SIG-M5 treated with dmso at 0.1 percent for 504 hours (cell line): ENCODE measurements at regions not wholly inside any gene's neighbourhood (a gene's known extent, or its start where the extent isn't known, plus 50 kb on each side); places are given as distances from the start of the nearest gene placed in this dataset.

Source experiments
- DNase-seq: peaks from one replicate; lab custom pipeline; 2025; ENCODE audit not compliant: unreplicated experiment; lab: John Stamatoyannopoulos, UW

DNA sequence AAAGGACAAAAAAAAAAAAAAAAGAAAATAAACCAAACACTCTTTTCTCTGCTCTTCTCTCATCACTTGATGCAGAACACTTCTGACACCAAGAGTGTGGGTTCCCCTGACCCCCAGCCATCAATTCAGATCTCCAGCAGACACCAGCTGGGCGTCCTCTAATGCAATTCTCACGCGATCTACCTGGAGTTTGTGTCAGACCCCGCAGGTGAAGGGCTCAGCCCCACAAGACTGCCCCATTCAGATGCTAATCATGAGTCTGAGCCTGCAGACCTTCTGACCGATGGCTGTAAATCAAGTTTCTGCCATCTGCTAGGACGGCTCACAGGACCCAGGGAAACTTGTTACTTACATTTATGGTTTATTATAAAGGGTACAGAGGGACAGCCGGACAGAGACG, 133.6 kb upstream of the C1orf174 start:
- DNase-seq: no peak

DNA sequence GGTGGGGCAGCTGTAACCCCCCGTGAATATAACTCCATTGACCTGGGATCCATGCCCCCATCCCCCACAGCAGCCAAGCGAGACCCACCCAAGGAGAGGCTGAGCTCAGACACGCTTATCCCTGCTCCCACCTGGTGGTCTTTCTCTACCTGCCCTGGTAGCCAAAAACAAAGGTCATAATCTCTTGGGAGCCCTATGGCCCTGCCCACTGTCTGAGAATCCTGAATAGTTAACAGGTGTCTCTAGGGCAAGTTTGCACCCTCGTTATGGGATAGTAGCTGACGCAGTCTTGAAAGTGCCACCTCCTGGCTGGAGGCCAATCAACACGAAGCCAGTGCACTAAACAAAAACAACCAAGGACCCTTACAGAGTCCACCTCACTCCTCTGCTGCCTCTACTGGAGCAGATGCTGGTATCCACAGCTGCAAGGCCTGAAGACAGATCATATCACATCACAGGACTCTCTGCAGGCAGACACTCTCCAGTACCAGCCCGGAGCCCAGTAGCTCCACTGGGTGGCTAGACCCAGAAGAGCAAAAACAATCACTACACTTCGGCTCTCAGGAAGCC, 134.3 kb upstream of the C1orf174 start:
- DNase-seq: no peak

DNA sequence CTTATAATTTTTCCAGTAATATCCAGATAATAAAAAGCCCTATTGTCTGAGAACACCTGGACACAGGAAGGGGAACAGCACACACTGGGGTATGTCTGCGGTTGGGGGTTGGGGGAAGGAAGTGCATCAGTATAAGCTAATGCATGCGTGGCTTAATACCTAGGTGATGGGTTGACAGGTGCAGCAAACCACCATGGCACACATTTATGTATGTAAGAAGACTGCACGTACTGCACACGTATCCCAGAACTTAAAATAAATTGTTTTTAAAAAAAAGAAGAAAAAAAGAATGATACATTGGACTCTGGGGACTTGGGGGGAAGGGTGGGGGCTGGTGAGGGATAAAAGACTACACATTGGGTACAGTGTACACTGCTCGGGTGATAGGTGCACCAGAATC, 144.9 kb upstream of the C1orf174 start:
- no peak for DNase-seq

DNA sequence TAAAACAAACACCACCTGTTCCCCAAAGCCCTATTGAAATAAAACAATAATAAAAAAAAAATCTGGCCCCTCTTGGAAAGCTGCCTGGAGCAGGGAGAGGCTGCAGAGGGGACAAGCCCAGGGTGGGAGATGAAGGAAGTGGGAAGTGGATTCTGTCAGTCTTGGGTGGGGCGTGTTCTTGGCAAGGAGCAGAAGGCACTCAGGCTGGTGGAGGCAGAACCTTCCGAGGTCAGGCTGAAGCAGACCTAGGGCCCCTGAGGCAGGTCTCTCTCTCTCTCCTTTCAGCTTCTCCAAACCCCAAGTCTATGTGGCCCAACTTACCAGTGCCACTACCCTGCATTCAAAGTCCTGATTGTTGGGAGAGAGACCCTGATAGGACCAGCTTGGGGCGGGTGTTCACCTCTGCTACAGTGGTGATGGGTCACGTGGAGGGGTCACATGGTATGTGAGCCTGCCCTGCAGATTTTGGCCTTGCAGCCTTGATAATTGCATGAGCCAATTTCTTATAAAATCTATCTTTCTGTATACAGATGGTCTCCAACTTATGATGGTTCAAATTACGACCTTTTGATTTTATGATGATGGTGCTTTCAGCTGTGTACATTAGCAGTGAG, 145.4 kb upstream of the C1orf174 start:
- DNase-seq: no peak

DNA sequence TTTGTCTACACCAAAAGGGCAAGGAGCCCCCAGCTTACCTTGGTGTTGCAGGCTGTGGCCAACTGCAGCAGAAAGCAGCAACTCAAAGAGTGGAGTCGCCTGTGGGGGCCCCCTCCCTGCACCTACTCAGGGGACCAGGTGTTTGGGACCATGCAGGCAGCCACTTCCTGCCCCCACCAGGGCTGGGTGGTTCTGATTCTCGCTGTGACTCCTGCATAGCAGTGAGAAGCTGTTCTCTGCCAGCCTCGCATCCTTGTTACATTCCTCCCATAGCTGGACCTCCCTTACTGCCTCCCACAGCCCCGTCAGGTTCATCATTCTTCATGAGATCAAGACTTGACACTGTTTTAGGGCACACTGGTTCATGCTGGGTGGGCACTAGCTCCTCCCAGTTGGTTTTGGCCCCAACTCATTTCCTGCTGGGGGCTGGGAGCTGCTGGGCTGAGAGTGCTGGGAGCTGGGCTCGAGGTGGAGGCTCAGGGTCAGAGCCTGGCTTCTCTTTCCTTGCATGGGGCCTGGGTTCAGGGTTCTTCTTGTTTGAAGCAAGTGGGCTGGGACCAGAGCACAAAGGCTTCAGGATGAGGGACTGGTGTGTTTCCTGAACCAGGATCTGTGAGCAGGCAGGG, 146.9 kb upstream of the C1orf174 start:
- no peak for DNase-seq

DNA sequence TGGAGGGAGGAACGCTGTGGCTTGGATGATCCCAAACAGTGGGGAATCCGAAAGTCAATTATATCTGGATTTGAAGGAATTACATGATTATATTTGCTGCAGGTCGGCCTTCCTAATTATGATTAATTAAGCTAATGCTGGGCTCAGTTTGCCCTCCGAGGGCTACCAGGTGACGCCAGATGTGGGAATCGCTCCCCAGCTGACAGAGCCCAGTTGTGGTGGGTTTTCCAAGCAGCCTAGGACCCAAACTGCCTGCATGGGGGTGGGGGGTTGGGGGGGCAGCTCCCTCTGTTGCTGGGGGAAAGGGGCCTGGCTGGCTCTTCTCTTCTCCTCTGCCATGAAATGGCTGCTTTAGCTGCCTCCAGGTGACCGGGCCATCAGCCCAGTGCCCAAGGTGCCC, 147.6 kb upstream of the C1orf174 start:
- DNase-seq: no peak

DNA sequence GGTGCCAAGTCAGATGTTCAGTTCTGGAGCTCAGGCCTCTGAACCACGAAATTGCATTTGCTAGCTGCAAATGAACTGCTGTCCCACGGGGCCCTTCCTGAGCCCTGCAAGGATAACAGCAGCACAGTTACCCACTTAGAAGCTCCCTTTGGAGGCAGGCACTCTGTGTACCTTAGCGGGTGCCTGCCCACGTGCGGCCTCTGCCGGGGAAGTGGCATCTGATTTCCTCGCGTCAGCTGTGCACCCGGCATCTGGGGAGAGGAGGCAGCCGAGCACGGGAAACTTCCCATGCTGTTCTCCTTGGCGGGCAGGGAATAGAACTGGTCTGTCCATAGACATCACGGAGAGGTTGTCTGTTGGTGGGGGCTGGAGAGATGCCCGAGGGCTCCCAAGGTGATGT, 148.0 kb upstream of the C1orf174 start:
- DNase-seq: no peak

DNA sequence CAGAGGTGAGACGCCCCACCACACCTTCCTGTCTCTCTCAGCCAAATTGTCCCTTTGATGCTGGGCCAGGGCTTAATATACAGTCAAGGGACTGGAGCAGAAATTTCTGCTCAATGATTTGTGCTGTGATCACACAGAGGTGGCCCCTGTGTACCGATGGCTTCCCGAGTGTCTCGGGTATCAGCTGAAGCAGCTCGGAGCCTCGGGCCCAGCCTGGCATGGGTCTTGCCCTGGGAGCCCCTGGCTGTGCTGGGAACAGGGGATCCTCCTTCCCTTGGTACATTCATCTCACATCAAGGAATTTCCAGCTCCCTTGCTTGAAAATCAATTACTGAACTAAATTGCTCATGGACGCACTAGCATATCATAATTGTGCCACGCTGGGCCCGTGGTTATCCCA, 148.8 kb upstream of the C1orf174 start:
- no peak for DNase-seq

DNA sequence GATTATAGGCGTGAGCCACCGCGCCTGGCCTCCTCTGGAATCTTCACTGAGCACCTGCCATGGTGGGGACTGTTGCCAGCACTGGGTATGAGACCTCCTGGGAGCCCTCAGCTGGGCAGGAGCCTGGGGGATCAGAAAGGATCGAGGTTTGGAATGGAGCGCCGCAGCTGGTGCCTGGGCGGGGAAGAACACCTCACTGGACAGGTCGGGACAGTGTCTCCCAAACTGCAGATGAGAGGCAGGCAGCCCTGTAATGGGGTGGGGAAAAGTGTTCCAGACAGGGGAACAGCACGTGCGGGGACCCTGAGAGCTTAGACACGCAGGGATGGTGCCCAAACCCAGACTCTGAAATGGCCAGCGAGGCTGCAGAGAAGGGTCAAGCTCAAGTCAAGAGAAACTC, 150.9 kb upstream of the C1orf174 start:
- DNase-seq: no peak

DNA sequence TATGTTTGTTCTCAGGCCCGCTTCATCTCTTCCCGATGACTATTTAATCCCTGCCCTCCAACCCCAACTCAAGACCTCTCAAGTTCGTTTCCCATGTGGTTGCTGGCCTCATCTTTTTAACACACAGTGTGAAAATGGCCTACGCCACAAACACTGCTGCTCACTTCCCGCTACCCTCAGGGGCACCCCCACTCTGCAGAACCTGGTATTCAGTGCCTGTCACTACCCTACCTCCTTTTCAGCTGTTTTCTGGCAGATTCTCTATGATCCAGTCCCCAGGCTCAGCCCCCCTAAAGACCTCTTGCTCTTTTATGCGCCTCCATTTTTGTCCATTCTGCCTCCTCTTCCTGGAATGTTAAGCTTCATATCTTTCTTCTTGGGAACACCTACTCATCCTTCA, 152.6 kb upstream of the C1orf174 start:
- no peak for DNase-seq

DNA sequence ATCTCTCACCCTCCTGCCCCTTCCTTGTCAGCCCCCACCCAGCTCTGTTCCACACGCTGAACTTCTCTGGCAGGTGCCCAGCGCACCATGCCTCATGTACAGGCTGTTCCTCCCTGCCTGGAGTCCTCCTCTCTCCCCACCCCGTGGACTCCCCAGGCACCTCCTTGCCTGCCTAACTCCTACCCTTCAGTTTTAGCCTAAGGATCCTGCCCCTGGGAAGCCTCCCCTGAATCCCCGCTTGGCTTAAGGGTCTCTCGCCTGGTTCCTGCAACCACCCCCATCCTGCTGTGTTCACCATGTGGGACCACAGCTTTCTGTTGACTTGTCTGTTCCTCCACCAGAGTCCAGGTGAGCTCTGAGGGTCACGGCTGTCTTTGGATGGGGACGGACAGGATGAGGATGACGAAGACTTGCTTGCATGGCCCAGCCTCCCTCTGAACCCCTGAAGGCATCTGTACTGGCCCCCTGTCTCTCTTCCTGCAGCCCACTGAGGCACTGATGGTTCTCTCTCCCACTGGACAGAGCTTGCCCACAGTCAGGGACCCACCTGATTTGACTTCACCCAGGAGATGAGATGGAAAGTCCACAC, 153.2 kb upstream of the C1orf174 start:
- no peak for DNase-seq

DNA sequence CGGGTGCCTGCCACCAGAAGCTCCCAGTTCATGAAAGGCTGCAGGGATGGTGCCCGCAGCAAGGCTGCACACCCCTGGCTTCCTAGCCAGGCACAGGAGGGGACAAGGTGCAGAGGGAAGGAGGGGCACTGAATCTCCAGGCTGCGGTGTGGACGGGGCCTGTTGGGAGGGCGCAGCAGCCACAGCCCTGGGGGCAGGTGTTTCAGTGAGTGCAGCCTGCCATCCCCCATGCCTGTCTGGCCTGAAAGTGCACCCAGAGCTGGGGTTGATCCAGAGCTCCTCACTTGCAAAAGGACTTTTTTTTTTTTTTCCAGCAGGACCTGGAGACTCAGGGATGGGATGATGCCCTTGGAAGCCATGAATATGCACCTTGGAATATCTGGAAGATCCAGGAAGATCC, 153.7 kb upstream of the C1orf174 start:
- DNase-seq: no peak

DNA sequence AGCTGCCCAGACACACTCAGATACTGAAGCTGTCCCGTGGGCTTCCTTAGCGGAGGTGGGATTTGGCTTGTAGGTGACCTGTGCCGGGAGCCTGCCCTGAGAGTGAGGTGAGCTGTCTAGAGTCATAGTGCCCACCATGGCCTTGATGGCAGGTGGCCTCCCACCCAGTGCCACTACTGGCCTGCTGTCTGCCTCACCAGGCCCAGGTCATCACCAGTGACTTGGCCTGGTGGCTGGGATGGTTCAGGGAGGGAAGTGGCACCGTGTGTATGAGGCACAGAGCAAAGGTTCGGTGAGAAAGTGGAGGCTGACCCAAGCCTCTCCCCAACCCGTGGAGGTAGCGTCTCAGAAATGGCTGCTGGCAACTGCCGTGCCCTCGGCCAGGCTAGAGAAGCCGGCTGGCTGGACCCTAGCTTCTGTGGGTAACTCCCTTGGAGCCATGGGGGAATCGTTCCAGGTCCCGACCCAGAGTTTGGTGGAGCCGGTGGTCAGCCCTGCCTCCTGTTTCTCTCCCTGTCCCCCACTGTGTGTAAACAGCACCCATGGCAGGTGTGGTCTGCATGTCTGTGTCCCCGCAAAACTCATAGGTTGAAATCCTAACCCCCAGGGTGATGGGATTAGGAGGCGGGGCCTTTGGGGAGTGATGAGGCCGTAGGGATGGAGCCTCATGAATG, 155.4 kb upstream of the C1orf174 start:
- no peak for DNase-seq

DNA sequence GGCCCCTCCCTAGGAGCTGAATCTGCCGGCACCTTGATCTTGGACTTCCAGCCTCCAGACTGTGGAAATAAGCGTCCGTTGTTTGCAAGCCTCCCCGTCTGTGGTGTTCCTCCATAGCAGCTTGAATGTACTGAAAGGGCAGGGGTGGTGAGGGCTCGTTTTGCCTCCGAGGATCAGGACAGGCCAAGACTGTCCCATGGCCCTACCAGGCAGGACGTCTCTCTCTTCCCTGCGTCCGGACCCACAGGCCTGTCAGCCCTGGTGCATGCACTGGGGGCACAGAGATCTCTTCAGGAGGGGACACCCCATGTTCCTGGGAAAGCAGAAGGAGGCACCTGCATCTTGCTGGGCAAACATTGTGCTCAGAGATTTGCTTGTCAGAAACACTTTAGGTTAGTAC, 156.3 kb upstream of the C1orf174 start:
- DNase-seq: no peak

DNA sequence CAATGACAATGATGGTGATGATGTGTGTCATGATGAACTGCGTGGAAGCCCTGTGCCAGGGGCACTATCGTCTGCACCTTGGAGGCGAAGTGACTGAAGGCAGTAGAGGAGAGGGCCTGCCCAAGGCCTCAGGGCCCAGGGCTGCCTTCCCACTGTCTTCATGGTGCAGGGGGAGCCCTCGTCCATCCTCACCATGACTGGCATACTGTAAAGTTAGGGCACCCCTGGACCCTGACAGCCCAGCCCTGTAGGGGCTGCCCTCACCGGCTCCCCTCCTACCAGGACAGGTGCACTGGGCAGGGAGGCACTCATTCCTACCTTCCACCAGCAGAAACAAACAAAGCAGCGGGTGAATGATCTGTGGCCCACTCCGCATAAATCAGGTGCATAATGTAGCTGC, 156.9 kb upstream of the C1orf174 start:
- DNase-seq: no peak

DNA sequence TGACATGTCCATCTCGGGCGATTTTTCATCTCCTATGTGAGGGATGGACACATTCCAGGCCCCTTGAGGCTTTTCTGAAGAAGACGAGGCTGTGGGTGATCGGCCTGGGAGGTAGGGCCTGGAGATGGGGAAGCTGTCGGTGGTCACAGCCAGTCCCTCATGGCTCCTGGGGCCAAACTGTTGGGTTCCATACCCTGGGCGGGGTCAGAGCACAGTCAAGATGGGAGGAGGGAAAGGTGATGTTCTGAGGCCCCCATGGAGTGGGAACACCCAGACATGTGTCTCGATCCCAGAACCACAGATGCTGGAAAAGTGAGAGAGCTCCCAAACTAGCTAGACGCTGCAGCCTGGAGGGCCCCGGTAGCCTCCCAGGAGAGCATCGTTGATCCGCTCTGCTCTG, 157.5 kb upstream of the C1orf174 start:
- DNase-seq: no peak

DNA sequence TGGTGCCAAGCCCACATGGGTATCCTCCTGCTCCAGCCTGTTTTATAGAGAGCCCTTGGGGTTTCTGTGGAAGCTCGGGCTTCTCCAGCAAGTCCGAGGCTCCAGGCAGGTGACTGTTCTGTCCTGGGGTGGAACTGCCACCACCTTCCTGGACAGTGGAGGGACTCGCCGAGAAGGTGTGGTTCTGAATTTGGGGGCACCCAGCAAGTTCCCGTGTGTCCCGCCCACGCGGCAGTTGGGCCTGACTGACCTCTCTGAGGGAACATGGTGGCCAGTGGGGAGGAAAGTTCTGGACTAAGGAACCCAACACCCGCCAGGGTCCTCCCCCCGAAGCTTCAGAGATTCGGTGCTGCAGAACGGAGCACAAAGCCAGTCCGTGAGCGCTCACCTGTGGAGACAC, 158.1 kb upstream of the C1orf174 start:
- no peak for DNase-seq

DNA sequence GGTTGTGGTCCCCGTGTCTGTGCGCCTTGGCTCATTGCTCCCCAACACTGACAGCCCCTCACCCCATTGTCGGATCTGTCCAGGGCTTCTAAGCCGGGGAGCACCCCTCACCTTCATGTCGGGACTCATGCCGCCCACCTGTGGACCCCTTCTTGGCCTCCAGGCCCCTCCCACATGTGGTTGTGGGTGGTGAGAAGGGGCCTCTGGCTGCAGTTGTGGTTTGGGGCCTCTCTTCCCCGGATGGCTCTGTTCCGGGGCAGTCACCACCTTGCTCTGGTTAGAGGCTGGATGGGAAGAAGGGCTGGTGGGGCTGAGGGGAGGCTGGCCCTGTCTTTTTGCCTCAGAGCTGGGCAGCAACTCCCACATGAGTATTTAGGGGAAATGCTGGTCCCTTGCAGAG, 158.6 kb upstream of the C1orf174 start:
- DNase-seq: no peak

DNA sequence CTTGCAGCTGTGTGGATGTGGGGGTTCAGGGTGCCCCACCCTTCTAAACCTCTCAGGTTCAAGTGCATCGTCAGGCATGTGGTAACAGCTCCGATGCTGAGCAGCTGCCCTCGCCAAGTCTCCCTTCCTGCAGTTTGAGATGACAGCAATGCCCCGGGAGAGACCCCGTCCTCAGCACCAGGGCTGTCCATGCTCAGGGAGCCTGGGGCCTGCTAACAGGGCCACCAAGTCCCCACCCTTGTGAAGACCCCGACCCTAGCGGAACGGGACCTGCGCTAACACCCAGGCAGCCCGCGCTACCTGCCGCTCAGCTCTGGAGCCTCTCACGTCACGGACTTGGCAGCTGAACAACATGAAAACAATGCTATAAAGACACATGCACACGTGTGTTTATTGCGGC, 159.2 kb upstream of the C1orf174 start:
- DNase-seq: no peak

DNA sequence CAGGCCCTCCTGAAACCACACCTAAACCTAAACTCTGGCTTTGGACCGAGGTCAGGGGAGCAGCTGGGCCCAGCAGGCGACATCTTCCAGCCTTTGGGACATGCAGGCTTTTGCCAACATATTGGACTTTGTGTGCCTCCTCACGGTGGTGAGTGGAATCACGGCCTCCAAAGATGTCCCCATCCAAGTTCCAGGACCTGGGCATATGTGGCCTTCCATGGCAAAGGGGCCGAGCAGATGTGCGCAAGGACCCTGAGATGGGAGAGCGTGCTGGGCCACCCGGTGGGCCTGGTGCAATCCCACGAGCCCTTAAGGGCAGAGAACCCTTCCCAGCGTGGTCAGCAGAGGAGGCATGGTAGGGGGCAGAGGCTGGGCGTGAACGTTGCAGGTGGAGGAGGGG, 160.8 kb upstream of the C1orf174 start:
- no peak for DNase-seq

DNA sequence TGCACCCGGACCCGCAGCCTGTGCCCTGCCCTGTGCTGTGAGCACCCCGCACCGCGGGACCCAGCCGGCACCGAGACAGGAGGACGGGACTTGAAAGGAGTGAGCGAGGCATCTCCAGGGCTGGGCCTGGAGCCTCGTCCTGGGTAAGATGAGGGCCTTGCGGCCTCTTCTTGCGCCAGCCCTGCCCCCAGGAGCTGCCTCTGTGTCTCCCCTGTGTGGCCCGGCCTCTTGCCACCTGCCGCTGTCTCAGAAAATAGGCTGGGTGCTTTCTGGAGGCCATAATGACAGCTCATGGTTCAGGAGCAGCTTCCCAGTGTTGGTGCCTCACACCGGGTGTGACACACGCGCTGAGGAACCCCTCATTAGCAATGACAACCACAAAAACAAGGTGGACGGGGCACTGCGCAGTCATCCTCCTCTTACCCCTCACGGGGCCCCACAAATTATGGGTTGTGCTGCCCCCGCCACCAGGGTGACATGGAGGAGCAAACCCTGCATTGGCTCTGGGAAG, 161.5 kb upstream of the C1orf174 start:
- DNase-seq: no peak

DNA sequence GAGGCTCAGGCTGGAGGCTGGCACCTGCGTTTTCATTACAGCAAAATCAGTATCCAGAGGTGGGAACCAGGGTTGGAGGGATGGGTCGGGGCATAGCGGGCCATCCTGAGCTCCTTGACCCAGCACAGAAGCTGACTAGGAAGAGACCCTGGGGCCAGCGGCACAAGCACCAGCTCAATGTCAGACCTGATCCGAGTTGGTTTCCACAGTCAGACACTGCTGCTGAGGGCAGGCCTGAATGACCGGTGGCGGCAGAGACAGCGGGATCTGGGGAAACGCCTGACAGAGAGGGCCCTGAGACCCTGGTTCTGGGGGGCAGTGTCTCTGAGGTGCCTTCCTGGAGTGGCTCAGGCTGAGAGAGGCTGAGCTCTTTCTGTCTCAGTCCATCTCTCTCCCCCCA, 162.0 kb upstream of the C1orf174 start:
- DNase-seq: no peak
